ENCODE measurements at regions not wholly inside any gene's neighbourhood (a gene's known extent, or its start where the extent isn't known, plus 50 kb on each side); places are given as distances from the start of the nearest gene placed in this dataset.

GRCh38 chr11:71136095-71136845, 116.1 kb downstream of the SHANK2 start:
- intact Hi-C loops (cut with micrococcal nuclease), result no loop called here
- no peaks in the 10 kb centered on the region for H3K9me2 ChIP-seq (replicated peaks; ENCODE audit: low read length)
- H3K9me3 ChIP-seq (ENCODE audit: low read length), result no peaks in the 10 kb centered on the region
- no peak overlapping the region for H3K9ac ChIP-seq (ENCODE audit: low read length)
- H3K4me1 ChIP-seq (ENCODE audit: insufficient read depth, low read length), result no peaks in the 10 kb centered on the region
- no peaks in the 10 kb centered on the region for H4K20me1 ChIP-seq (ENCODE audit: low read length)
- ChIA-PET POLR2A (ENCODE audit: unreplicated experiment) (no interaction called here), CTCF (no interaction called here)
- no peak overlapping the region for H2AFZ ChIP-seq (ENCODE audit: low read length)
- no peaks in the 10 kb centered on the region for H3F3A ChIP-seq (ENCODE audit: low read length, unreplicated experiment)
- H3K79me2 ChIP-seq (ENCODE audit: low read length), result no peaks in the 10 kb centered on the region
- H3K27me3 ChIP-seq (ENCODE audit: low read length), result no peaks in the 10 kb centered on the region
- TF ChIP-seq EZH2phosphoT487 (IDR thresholded peaks at IDR 0.05; ENCODE audit: borderline replicate concordance, low read length), result no peak
- TF ChIP-seq EZH2 (IDR thresholded peaks at IDR 0.05; ENCODE audit: low read length, unreplicated experiment), result no peak
- no peak for DNase-seq
- H3K4me2 ChIP-seq (ENCODE audit: low read length), result no peak overlapping the region
- H3K36me3 ChIP-seq (ENCODE audit: low read depth, low read length), result no peaks in the 10 kb centered on the region
- no peak overlapping the region for H3K4me3 ChIP-seq (ENCODE audit: low read length)
- H3K27ac ChIP-seq (ENCODE audit: low read length), result no peak overlapping the region
- ATAC-seq, result no peak
- BruUV-seq (replicated peaks), result no TSS peak

GRCh38 chr11:71135112-71135511, 117.3 kb downstream of the SHANK2 start:
- no peak overlapping the region for H3K27ac ChIP-seq (ENCODE audit: low read length)
- CTCF ChIA-PET, result no interaction called here
- no peaks in the 10 kb centered on the region for H3K27me3 ChIP-seq (ENCODE audit: low read length)
- no peak for TF ChIP-seq EZH2phosphoT487 (IDR thresholded peaks at IDR 0.05; ENCODE audit: borderline replicate concordance, low read length)
- no peak for TF ChIP-seq CTCF (conservative IDR thresholded peaks at IDR 0.05; ENCODE audit: low read depth, low read length)
- no peak for TF ChIP-seq EZH2 (IDR thresholded peaks at IDR 0.05; ENCODE audit: low read length, unreplicated experiment)
- no peaks in the 10 kb centered on the region for H3K36me3 ChIP-seq (ENCODE audit: low read depth, low read length)
- H3F3A ChIP-seq (ENCODE audit: low read length, unreplicated experiment), result no peaks in the 10 kb centered on the region
- H3K4me2 ChIP-seq (ENCODE audit: low read length), result no peak overlapping the region
- no TSS peak for BruUV-seq (replicated peaks)
- no peak overlapping the region for H3K9ac ChIP-seq (ENCODE audit: low read length)
- no peaks in the 10 kb centered on the region for H3K9me3 ChIP-seq (ENCODE audit: low read length)
- no peaks in the 10 kb centered on the region for H3K4me1 ChIP-seq (ENCODE audit: insufficient read depth, low read length)
- no peak overlapping the region for H3K4me3 ChIP-seq (ENCODE audit: low read length)
- H4K20me1 ChIP-seq (ENCODE audit: low read length), result no peaks in the 10 kb centered on the region
- ATAC-seq (no peak), DNase-seq (no peak)
- H2AFZ ChIP-seq (ENCODE audit: low read length), result no peak overlapping the region
- POLR2A ChIA-PET (ENCODE audit: unreplicated experiment), result no interaction called here
- intact Hi-C loops (cut with micrococcal nuclease), result no loop called here
- no peaks in the 10 kb centered on the region for H3K79me2 ChIP-seq (ENCODE audit: low read length)
- no peaks in the 10 kb centered on the region for H3K9me2 ChIP-seq (replicated peaks; ENCODE audit: low read length)

GRCh38 chr11:71133946-71134345, 118.4 kb downstream of the SHANK2 start:
- Histone ChIP-seq H3K4me3 (ENCODE audit: low read length) (no peak overlapping the region), H3K27ac (ENCODE audit: low read length) (no peak overlapping the region), H3K36me3 (ENCODE audit: low read depth, low read length) (no peaks in the 10 kb centered on the region), H4K20me1 (ENCODE audit: low read length) (no peaks in the 10 kb centered on the region), H3K9ac (ENCODE audit: low read length) (no peak overlapping the region), H3K9me3 (ENCODE audit: low read length) (no peaks in the 10 kb centered on the region), H3F3A (ENCODE audit: low read length, unreplicated experiment) (no peaks in the 10 kb centered on the region), H3K4me2 (ENCODE audit: low read length) (no peak overlapping the region), H2AFZ (ENCODE audit: low read length) (no peak overlapping the region), H3K9me2 (replicated peaks; ENCODE audit: low read length) (no peaks in the 10 kb centered on the region), H3K79me2 (ENCODE audit: low read length) (no peaks in the 10 kb centered on the region), H3K4me1 (ENCODE audit: insufficient read depth, low read length) (no peaks in the 10 kb centered on the region), H3K27me3 (ENCODE audit: low read length) (no peaks in the 10 kb centered on the region)
- DNase-seq (no peak), ATAC-seq (no peak)
- CTCF ChIA-PET, result no interaction called here
- no TSS peak for BruUV-seq (replicated peaks)
- TF ChIP-seq EZH2phosphoT487 (IDR thresholded peaks at IDR 0.05; ENCODE audit: borderline replicate concordance, low read length) (no peak), CTCF (conservative IDR thresholded peaks at IDR 0.05; ENCODE audit: low read depth, low read length) (no peak), EZH2 (IDR thresholded peaks at IDR 0.05; ENCODE audit: low read length, unreplicated experiment) (no peak)
- intact Hi-C loops (cut with micrococcal nuclease), result no loop called here
- POLR2A ChIA-PET (ENCODE audit: unreplicated experiment), result no interaction called here
